A549 (cell line): ENCODE measurements at regions not wholly inside any gene's neighbourhood (a gene's known extent, or its start where the extent isn't known, plus 50 kb on each side); places are given as distances from the start of the nearest gene placed in this dataset.

Experiments
- ATAC-seq, 2 experiments: fragments of 200-7000 bp in 1 of 2; fragments of >200 bp in 1 of 2; cut with Nextera tagmentation in 1 of 2; cut with Tn5 transposase in 1 of 2; 3 replicates each; pipeline versions ENCODE4 v1.8.0 to v1.9.1; 2018 to 2020; ENCODE audit warnings: mild to moderate bottlenecking in 1 of 2, moderate library complexity in 1 of 2
- CTCF ChIA-PET: fragments of 300-600 bp; sonication (Branson Sonifier 250); formaldehyde crosslinking; extraction: SDS; loops from one replicate; lab custom pipeline; 2021; ENCODE audit warnings: antibody characterized with exemption, inconsistent platforms; lab: Yijun Ruan, JAX
- POLR2A ChIA-PET: fragments of 350-600 bp; formaldehyde crosslinking; extraction: SDS; loops from one replicate; lab custom pipeline; 2021; ENCODE audit warnings: antibody characterized with exemption, inconsistent platforms; lab: Yijun Ruan, JAX
- DNase-seq, 2 experiments: peaks; one replicate each; pipeline versions ENCODE4 v3.0.0 to v3.0.0-alpha.2; 2011 to 2016; ENCODE audit warnings: low read depth in 1 of 2, low spot score in 1 of 2
- FAIRE-seq: peaks from 2 replicates; lab custom pipeline; 2011; peaks lifted over from hg19 to GRCh38; lab: Jason Lieb, UNC
- H3K27ac ChIP-seq, 2 experiments: fragments of >200 bp; sonication (Bioruptor Twin); formaldehyde crosslinking; 3 replicates each; pipeline ENCODE4 v1.5.1; 2016 to 2017
- H3K4me1 ChIP-seq: fragments of >200 bp; sonication (Bioruptor Twin); formaldehyde crosslinking; 3 replicates; pipeline ENCODE4 v1.6.1; 2016
- H3K4me2 ChIP-seq: fragments of >200 bp; sonication (Bioruptor Twin); formaldehyde crosslinking; 3 replicates; pipeline ENCODE4 v1.6.1; 2016
- H3K4me3 ChIP-seq: fragments of >200 bp; sonication (Bioruptor Twin); formaldehyde crosslinking; 3 replicates; pipeline ENCODE4 v1.5.1; 2016
- H3K9me3 ChIP-seq: fragments of >200 bp; sonication (Bioruptor Twin); formaldehyde crosslinking; 3 replicates; pipeline ENCODE4 v1.6.1; 2016
- ATOH8 ChIP-seq: fragments of 250-450 bp; sonication (Bioruptor Pico); IDR thresholded peaks from 2 replicates; pipeline ENCODE4 v1.5.0; 2020; ENCODE audit warnings: low read depth, mild to moderate bottlenecking, moderate library complexity
- BCL3 ChIP-seq: fragments of >200 bp; sonication (Bioruptor Twin); formaldehyde crosslinking; IDR thresholded peaks from 3 replicates; pipeline ENCODE4 v1.6.1; 2016
- BHLHE40 ChIP-seq: IDR thresholded peaks from 2 replicates; pipeline ENCODE4 v1.6.1; 2012; ENCODE audit warnings: low read depth, low read length, inconsistent platforms
- FOSB ChIP-seq: fragments of 250-450 bp; sonication (Bioruptor Pico); IDR thresholded peaks from 2 replicates; pipeline ENCODE4 v1.5.0; 2020; ENCODE audit warnings: mild to moderate bottlenecking, moderate library complexity
- FOXS1 ChIP-seq: fragments of 250-450 bp; sonication (Bioruptor Pico); IDR thresholded peaks from 2 replicates; pipeline ENCODE4 v1.5.0; 2020; ENCODE audit warnings: mild to moderate bottlenecking, moderate library complexity
- HDAC2 ChIP-seq: fragments of 200-600 bp; sonication (generic); IDR thresholded peaks from 2 replicates; pipeline ENCODE4 v1.6.1; 2016
- HES2 ChIP-seq: fragments of >200 bp; sonication (Bioruptor Twin); formaldehyde crosslinking; IDR thresholded peaks from 2 replicates; pipeline ENCODE4 v1.6.1; 2016
- HEYL ChIP-seq: fragments of 250-450 bp; sonication (Bioruptor Pico); IDR thresholded peaks from 2 replicates; pipeline ENCODE4 v1.8.0; 2021; ENCODE audit warnings: mild to moderate bottlenecking, moderate library complexity
- HMGXB4 ChIP-seq: fragments of 250-450 bp; sonication (Bioruptor Pico); IDR thresholded peaks from 2 replicates; pipeline ENCODE4 v1.5.0; 2021; ENCODE audit warnings: mild to moderate bottlenecking, moderate library complexity, borderline replicate concordance
- HOXA7 ChIP-seq: fragments of 250-450 bp; sonication (Bioruptor Pico); IDR thresholded peaks from 2 replicates; pipeline ENCODE4 v1.5.0; 2020; ENCODE audit warnings: mild to moderate bottlenecking, moderate library complexity
- KDM1A ChIP-seq: fragments of 200-600 bp; sonication (generic); IDR thresholded peaks from 2 replicates; pipeline ENCODE4 v1.6.1; 2016; ENCODE audit warnings: low read depth, mild to moderate bottlenecking
- MAZ ChIP-seq: fragments of 150-350 bp; IDR thresholded peaks from 2 replicates; pipeline ENCODE4 v1.6.1; 2014; ENCODE audit warnings: antibody characterized with exemption, low read depth, low read length, borderline replicate concordance
- NR3C1 ChIP-seq: fragments of >200 bp; sonication (Bioruptor Twin); formaldehyde crosslinking; IDR thresholded peaks from 3 replicates; pipeline ENCODE4 v1.6.1; 2017
- PHF8 ChIP-seq: fragments of 200-600 bp; sonication (generic); IDR thresholded peaks from 2 replicates; pipeline ENCODE4 v1.6.1; 2016; ENCODE audit warnings: low read depth, mild to moderate bottlenecking, antibody characterized with exemption, moderate library complexity, borderline replicate concordance
- REST ChIP-seq: fragments of 200-600 bp; sonication (generic); IDR thresholded peaks from 2 replicates; pipeline ENCODE4 v1.6.1; 2016; ENCODE audit warnings: antibody characterized with exemption, mild to moderate bottlenecking, moderate library complexity
- USF2 ChIP-seq: fragments of 450-650 bp; IDR thresholded peaks from 2 replicates; pipeline ENCODE4 v1.6.1; 2014; ENCODE audit warnings: antibody characterized with exemption
- ZC3H11A ChIP-seq: fragments of 450-650 bp; IDR thresholded peaks from 2 replicates; pipeline ENCODE4 v1.6.1; 2014; ENCODE audit warnings: antibody characterized with exemption, mild to moderate bottlenecking
- ZFP36 ChIP-seq: fragments of 450-650 bp; IDR thresholded peaks from 2 replicates; pipeline ENCODE4 v1.6.1; 2014; ENCODE audit warnings: borderline replicate concordance; ENCODE audit not compliant: partially characterized antibody
- ZSCAN20 ChIP-seq: fragments of 250-450 bp; sonication (Bioruptor Pico); IDR thresholded peaks from 2 replicates; pipeline ENCODE4 v1.8.0; 2022; ENCODE audit warnings: mild to moderate bottlenecking, moderate library complexity
- WGBS: methylation state at CpG from one replicate; pipeline ENCODE4 v1.1.6; 2017; ENCODE audit errors: missing lambda C conversion rate; 5-methylcytosine and 5-hydroxymethylcytosine counted together

- ATAC-seq (no peak), DNase-seq (no peak), FAIRE-seq (no peak)
- Histone ChIP-seq H3K27ac (no peak overlapping the region), H3K4me3 (no peak overlapping the region), H3K9me3 (no peaks in the 10 kb centered on the region), H3K4me2 (no peak overlapping the region), H3K4me1 (no peaks in the 10 kb centered on the region)
- TF ChIP-seq KDM1A = no peak
- TF ChIP-seq NR3C1 = no peak
- TF ChIP-seq ATOH8 (CRISPR knock-in tag) = no peak
- TF ChIP-seq FOXS1 (CRISPR knock-in tag) = no peak
- no peak for TF ChIP-seq HES2
- no peak for TF ChIP-seq HDAC2
- no peak for TF ChIP-seq USF2
- TF ChIP-seq BCL3 = no peak
- TF ChIP-seq MAZ = no peak
- TF ChIP-seq ZSCAN20 (CRISPR knock-in tag) = no peak
- TF ChIP-seq ZC3H11A = no peak
- TF ChIP-seq HOXA7 = no peak
- no peak for TF ChIP-seq HMGXB4 (CRISPR knock-in tag)
- no peak for TF ChIP-seq FOSB
- no peak for TF ChIP-seq PHF8
- no peak for TF ChIP-seq BHLHE40
- TF ChIP-seq REST = no peak
- no peak for TF ChIP-seq HEYL
- no peak for TF ChIP-seq ZFP36
- WGBS = 93% methylated on average over 2 of the region's 2 CpGs
- ChIA-PET POLR2A (interaction anchor here (1.0 kb wide), 1 partner anchor 96 kb away, joined by 3 read pairs; no protein-coding TSS in a partner anchor), CTCF (interaction anchor here (1.2 to 4.2 kb wide), 4 partner anchors 10 to 482 kb away, joined by 4 to 14 read pairs (median 10); no protein-coding TSS in a partner anchor)
Observed at GRCh38 chr15:56824175-56824574, 90.9 kb upstream of the ZNF280D start.
